SU-DHL-6 (cell line): ENCODE measurements at regions not wholly inside any gene's neighbourhood (a gene's known extent, or its start where the extent isn't known, plus 50 kb on each side); places are given as distances from the start of the nearest gene placed in this dataset.

Source experiments
- H2AFZ ChIP-seq: fragments of 200-600 bp; sonication (generic); 2 replicates; pipeline ENCODE4 v1.6.1; 2014; ENCODE audit warnings: low read depth, mild to moderate bottlenecking, moderate library complexity, mixed read lengths, antibody characterized with exemption, low read length; ENCODE audit not compliant: severe bottlenecking
- H3F3A ChIP-seq: fragments of 200-600 bp; shearing (Covaris generic); 2 replicates; pipeline ENCODE4 v1.6.0; 2016; ENCODE audit warnings: antibody characterized with exemption, mild to moderate bottlenecking; ENCODE audit not compliant: insufficient read depth
- H3K27ac ChIP-seq: fragments of 200-600 bp; sonication (generic); 2 replicates; pipeline ENCODE4 v1.5.1; 2016; ENCODE audit warnings: low read depth, mild to moderate bottlenecking, low read length, moderate library complexity, mixed read lengths
- H3K27me3 ChIP-seq: fragments of 200-600 bp; sonication (generic), shearing (Covaris generic); 2 replicates; pipeline ENCODE4 v1.6.0; 2014; ENCODE audit warnings: mild to moderate bottlenecking, low read length
- H3K36me3 ChIP-seq: fragments of 200-600 bp; sonication (generic); 2 replicates; pipeline ENCODE4 v1.6.1; 2014; ENCODE audit warnings: mild to moderate bottlenecking, low read length, mixed read lengths
- H3K4me2 ChIP-seq: fragments of 300-600, 200-600 bp; shearing (Covaris generic), sonication (generic); 2 replicates; pipeline ENCODE4 v1.6.0; 2014; ENCODE audit warnings: low read length, low read depth, mild to moderate bottlenecking; ENCODE audit not compliant: poor library complexity, severe bottlenecking
- H3K4me3 ChIP-seq: fragments of 200-600 bp; sonication (generic); 2 replicates; pipeline ENCODE4 v1.5.1; 2014; ENCODE audit warnings: antibody characterized with exemption, low read length, mild to moderate bottlenecking, mixed read lengths; ENCODE audit not compliant: insufficient read depth, poor library complexity, severe bottlenecking
- H3K79me2 ChIP-seq: fragments of 200-600 bp; sonication (generic); 2 replicates; pipeline ENCODE4 v1.6.1; 2014; ENCODE audit warnings: mild to moderate bottlenecking, low read length, moderate library complexity; ENCODE audit not compliant: insufficient read depth
- H3K9ac ChIP-seq: fragments of 200-600 bp; sonication (generic); 2 replicates; pipeline ENCODE4 v1.7.0; 2014; ENCODE audit warnings: mild to moderate bottlenecking, low read length
- H3K9me2 ChIP-seq: fragments of 200-600 bp; sonication (generic); replicated peaks from 2 replicates; pipeline ENCODE4 v1.6.1; 2014; ENCODE audit warnings: low read length; ENCODE audit not compliant: insufficient read depth
- H3K9me3 ChIP-seq: fragments of 200-600 bp; sonication (generic); 2 replicates; pipeline ENCODE4 v1.6.1; 2014; ENCODE audit warnings: low read length, mixed read lengths; ENCODE audit not compliant: insufficient read depth
- H4K20me1 ChIP-seq: fragments of 200-600 bp; sonication (generic); 2 replicates; pipeline ENCODE4 v1.6.1; 2014; ENCODE audit warnings: low read depth, mild to moderate bottlenecking, antibody characterized with exemption, low read length, moderate library complexity, mixed read lengths
- CTCF ChIP-seq: fragments of 200-600 bp; sonication (generic); IDR thresholded peaks from one replicate; pipeline ENCODE4 v1.5.1; 2017; ENCODE audit warnings: antibody characterized with exemption, mild to moderate bottlenecking, low read length, moderate library complexity; ENCODE audit not compliant: insufficient read depth, poor library complexity, severe bottlenecking
- EZH2phosphoT487 ChIP-seq: fragments of 200-600 bp; sonication (generic), shearing (Covaris generic); conservative IDR thresholded peaks from 2 replicates; pipeline ENCODE4 v1.6.1; 2018; ENCODE audit warnings: mild to moderate bottlenecking, antibody characterized with exemption, low read length, moderate library complexity, mixed read lengths

GRCh38 chr4:188242041-188242440, 102.8 kb downstream of the TRIML1 start:
- Histone ChIP-seq H3K27me3 (no peaks in the 10 kb centered on the region), H3K9me2 (no peaks in the 10 kb centered on the region), H2AFZ (no peak overlapping the region), H3K9me3 (no peaks in the 10 kb centered on the region), H3K4me3 (no peak overlapping the region), H3K4me2 (no peak overlapping the region), H3K27ac (no peak overlapping the region), H3K36me3 (no peaks in the 10 kb centered on the region), H4K20me1 (no peaks in the 10 kb centered on the region), H3K79me2 (no peaks in the 10 kb centered on the region), H3F3A (no peaks in the 10 kb centered on the region), H3K9ac (no peak overlapping the region)
- no peak for TF ChIP-seq EZH2phosphoT487
- TF ChIP-seq CTCF, result no peak

GRCh38 chr4:188245651-188246050, 106.4 kb downstream of the TRIML1 start:
- Histone ChIP-seq H3K27ac (no peak overlapping the region), H3K9ac (no peak overlapping the region), H3K36me3 (no peaks in the 10 kb centered on the region), H3K27me3 (no peaks in the 10 kb centered on the region), H2AFZ (no peak overlapping the region), H3F3A (no peaks in the 10 kb centered on the region), H3K9me2 (no peaks in the 10 kb centered on the region), H4K20me1 (no peaks in the 10 kb centered on the region), H3K79me2 (no peaks in the 10 kb centered on the region), H3K4me3 (no peak overlapping the region), H3K4me2 (no peak overlapping the region), H3K9me3 (no peaks in the 10 kb centered on the region)
- TF ChIP-seq EZH2phosphoT487 (no peak), CTCF (no peak)

- Histone ChIP-seq H4K20me1 (no peaks in the 10 kb centered on the region), H3K27me3 (no peaks in the 10 kb centered on the region), H3K4me2 (no peak overlapping the region), H3F3A (no peaks in the 10 kb centered on the region), H3K9me2 (no peaks in the 10 kb centered on the region), H3K36me3 (no peaks in the 10 kb centered on the region), H3K79me2 (no peaks in the 10 kb centered on the region), H2AFZ (no peak overlapping the region), H3K27ac (no peak overlapping the region), H3K9ac (no peak overlapping the region), H3K4me3 (no peak overlapping the region), H3K9me3 (no peaks in the 10 kb centered on the region)
- TF ChIP-seq EZH2phosphoT487 (no peak), CTCF (no peak)
Observed at GRCh38 chr4:188246488-188246887, 107.2 kb downstream of the TRIML1 start.

GRCh38 chr4:188254211-188254610, 115.0 kb downstream of the TRIML1 start:
- no peaks in the 10 kb centered on the region for H3K36me3 ChIP-seq
- no peaks in the 10 kb centered on the region for H3F3A ChIP-seq
- no peak overlapping the region for H3K4me2 ChIP-seq
- H3K79me2 ChIP-seq, result no peaks in the 10 kb centered on the region
- no peaks in the 10 kb centered on the region for H4K20me1 ChIP-seq
- H3K27ac ChIP-seq, result no peak overlapping the region
- H3K27me3 ChIP-seq, result no peaks in the 10 kb centered on the region
- no peaks in the 10 kb centered on the region for H3K9me2 ChIP-seq
- no peak overlapping the region for H3K9ac ChIP-seq
- TF ChIP-seq CTCF (no peak), EZH2phosphoT487 (no peak)
- no peak overlapping the region for H3K4me3 ChIP-seq
- no peaks in the 10 kb centered on the region for H3K9me3 ChIP-seq
- H2AFZ ChIP-seq, result no peak overlapping the region
